SK-N-SH (cell line): ENCODE measurements at regions not wholly inside any gene's neighbourhood (a gene's known extent, or its start where the extent isn't known, plus 50 kb on each side); places are given as distances from the start of the nearest gene placed in this dataset.

ENCODE experiments used
- CTCF ChIA-PET: fragments of 300-600, 350-600 bp; formaldehyde crosslinking; extraction: SDS; loops from one replicate; lab custom pipeline; 2021; lab: Yijun Ruan, JAX
- POLR2A ChIA-PET: fragments of 350-600 bp; sonication (Branson Sonifier 250); formaldehyde crosslinking; extraction: SDS; loops from one replicate; lab custom pipeline; 2020; ENCODE audit warnings: antibody characterized with exemption, inconsistent platforms; lab: Yijun Ruan, JAX
- DNase-seq: peaks from one replicate; pipeline ENCODE4 v3.0.0; 2012
- H2AFZ ChIP-seq: fragments of 200-600 bp; sonication (generic); 2 replicates; pipeline ENCODE4 v1.8.1; 2016; ENCODE audit warnings: antibody characterized with exemption, mild to moderate bottlenecking, low read depth
- H3F3A ChIP-seq: fragments of 200-600 bp; sonication (generic); replicated peaks from 2 replicates; pipeline ENCODE3; 2016; ENCODE audit warnings: antibody characterized with exemption, mild to moderate bottlenecking; ENCODE audit not compliant: insufficient read depth
- H3K27ac ChIP-seq, 2 experiments: fragments of 200-500 bp in 1 of 2; fragments of 200-600 bp in 1 of 2; sonication (Bioruptor generic) in 1 of 2; sonication (generic), shearing (Covaris generic) in 1 of 2; 2 replicates each; pipeline versions ENCODE4 v1.5.1 to v1.6.1; 2014 to 2016; ENCODE audit warnings: low read depth in 2 of 2, inconsistent platforms in 1 of 2, low read length in 1 of 2, mild to moderate bottlenecking in 1 of 2, mixed read lengths in 1 of 2
- H3K27me3 ChIP-seq: fragments of 200-600 bp; sonication (generic), shearing (Covaris generic); 2 replicates; pipeline ENCODE4 v1.6.1; 2016; ENCODE audit warnings: mixed run types; ENCODE audit not compliant: insufficient read depth
- H3K36me3 ChIP-seq, 2 experiments: fragments of 200-500 bp in 1 of 2; fragments of 200-600 bp in 1 of 2; sonication (Bioruptor generic) in 1 of 2; sonication (generic) in 1 of 2; replicated peaks in 1 of 2; 2 replicates each; pipeline versions ENCODE3 to v1.5.1; 2014 to 2016; ENCODE audit warnings: low read length in 1 of 2, mild to moderate bottlenecking in 1 of 2; ENCODE audit not compliant: insufficient read depth in 2 of 2, control insufficient read depth in 1 of 2
- H3K4me1 ChIP-seq, 2 experiments: fragments of 200-500 bp in 1 of 2; fragments of 200-600 bp in 1 of 2; sonication (Bioruptor generic) in 1 of 2; sonication (generic), shearing (Covaris generic) in 1 of 2; 2 replicates each; pipeline versions ENCODE4 v1.5.1 to v1.6.1; 2014 to 2016; ENCODE audit warnings: low read depth in 1 of 2, low read length in 1 of 2, mixed run types in 1 of 2; ENCODE audit not compliant: insufficient read depth in 2 of 2, control insufficient read depth in 1 of 2
- H3K4me2 ChIP-seq: fragments of 200-600 bp; sonication (generic), shearing (Covaris generic); 2 replicates; pipeline ENCODE4 v1.6.1; 2017; ENCODE audit warnings: mixed run types
- H3K4me3 ChIP-seq, 2 experiments: fragments of 200-500 bp in 1 of 2; fragments of 200-600 bp in 1 of 2; sonication (Bioruptor generic) in 1 of 2; sonication (generic), shearing (Covaris generic) in 1 of 2; 2 replicates each; pipeline versions ENCODE4 v1.5.1 to v1.8.1; 2014 to 2016; ENCODE audit warnings: low read depth in 2 of 2, inconsistent platforms in 1 of 2, low read length in 1 of 2, mild to moderate bottlenecking in 1 of 2, mixed read lengths in 1 of 2, moderate library complexity in 1 of 2
- H3K79me2 ChIP-seq: fragments of 200-600 bp; sonication (generic); 2 replicates; pipeline ENCODE4 v1.8.1; 2017; ENCODE audit warnings: mild to moderate bottlenecking; ENCODE audit not compliant: insufficient read depth
- H3K9ac ChIP-seq: fragments of 200-600 bp; sonication (generic); 2 replicates; pipeline ENCODE4 v1.6.1; 2017; ENCODE audit warnings: mixed run types
- H3K9me2 ChIP-seq: fragments of 200-600 bp; sonication (generic); 2 replicates; pipeline ENCODE4 v1.6.1; 2017; ENCODE audit warnings: mixed run types
- H3K9me3 ChIP-seq: fragments of 200-600 bp; sonication (generic); 2 replicates; pipeline ENCODE4 v1.6.1; 2017; ENCODE audit warnings: mixed run types, mild to moderate bottlenecking, moderate library complexity
- H4K20me1 ChIP-seq: fragments of 200-600 bp; sonication (generic); 2 replicates; pipeline ENCODE4 v1.6.1; 2017; ENCODE audit warnings: mild to moderate bottlenecking, mixed run types; ENCODE audit not compliant: insufficient read depth
- EZH2phosphoT487 ChIP-seq: fragments of 200-600 bp; sonication (generic); IDR thresholded peaks from 2 replicates; pipeline ENCODE4 v1.6.1; 2017; ENCODE audit warnings: low read depth, mixed run types, mild to moderate bottlenecking, antibody characterized with exemption, moderate library complexity, borderline replicate concordance
- FOXJ3 ChIP-seq: sonication (generic); formaldehyde crosslinking; IDR thresholded peaks from 2 replicates; pipeline ENCODE4 v1.5.1; 2020; ENCODE audit warnings: mild to moderate bottlenecking, missing genetic modification reagents
- FOXM1 ChIP-seq: IDR thresholded peaks from 2 replicates; pipeline ENCODE4 v1.4.0; 2012; ENCODE audit warnings: low read depth, mild to moderate bottlenecking
- GABPA ChIP-seq: IDR thresholded peaks from 2 replicates; pipeline ENCODE4 v1.4.0; 2012; ENCODE audit warnings: low read depth, mild to moderate bottlenecking
- GATA2 ChIP-seq: sonication (generic); formaldehyde crosslinking; IDR thresholded peaks from 2 replicates; pipeline ENCODE4 v1.5.0; 2020; ENCODE audit warnings: mild to moderate bottlenecking, missing genetic modification reagents
- JUND ChIP-seq: IDR thresholded peaks from 2 replicates; pipeline ENCODE4 v1.4.0; 2012
- MEF2A ChIP-seq: IDR thresholded peaks from 2 replicates; pipeline ENCODE4 v1.4.0; 2012; ENCODE audit warnings: low read depth, borderline replicate concordance
- MXI1 ChIP-seq: IDR thresholded peaks from 2 replicates; pipeline ENCODE4 v1.6.1; 2012; ENCODE audit warnings: mild to moderate bottlenecking, low read depth, low read length, improper control_type of control experiment
- NFIC ChIP-seq: IDR thresholded peaks from 2 replicates; pipeline ENCODE4 v1.4.0; 2012; ENCODE audit warnings: borderline replicate concordance
- POLR2AphosphoS5 ChIP-seq: IDR thresholded peaks from 2 replicates; pipeline ENCODE4 v1.6.1; 2012; ENCODE audit warnings: low read depth, low read length
- RXRA ChIP-seq: IDR thresholded peaks from 2 replicates; pipeline ENCODE4 v1.4.0; 2012; ENCODE audit warnings: low read depth, mild to moderate bottlenecking, borderline replicate concordance
- SMC3 ChIP-seq: IDR thresholded peaks from 2 replicates; pipeline ENCODE4 v1.6.1; 2012; ENCODE audit warnings: low read depth, low read length, improper control_type of control experiment
- TCF12 ChIP-seq: IDR thresholded peaks from 2 replicates; pipeline ENCODE4 v1.4.0; 2012
- TEAD4 ChIP-seq: IDR thresholded peaks from 2 replicates; pipeline ENCODE4 v1.4.0; 2012; ENCODE audit warnings: mild to moderate bottlenecking, borderline replicate concordance; ENCODE audit not compliant: insufficient read depth
- TF ChIP-seq, protein P1 (sequence below): IDR thresholded peaks from 2 replicates; pipeline ENCODE4 v1.6.1; 2012; ENCODE audit warnings: mild to moderate bottlenecking, low read depth, low read length, moderate library complexity
- TF ChIP-seq, protein P2 (sequence below): fragments of 150-350 bp; IDR thresholded peaks from 2 replicates; pipeline ENCODE4 v1.6.1; 2017; ENCODE audit warnings: antibody characterized with exemption, low read length, low read depth, borderline replicate concordance
- TF ChIP-seq, protein P3 (sequence below): IDR thresholded peaks from 2 replicates; pipeline ENCODE4 v1.4.0; 2012; ENCODE audit warnings: low read depth, borderline replicate concordance
- TF ChIP-seq, protein P4 (sequence below): fragments of 150-350 bp; IDR thresholded peaks from 2 replicates; pipeline ENCODE4 v1.6.1; 2016; ENCODE audit warnings: mild to moderate bottlenecking, low read depth, low read length
- TF ChIP-seq, protein P5 (sequence below): IDR thresholded peaks from 2 replicates; pipeline ENCODE4 v1.4.0; 2012; ENCODE audit warnings: low read depth, borderline replicate concordance

DNA sequence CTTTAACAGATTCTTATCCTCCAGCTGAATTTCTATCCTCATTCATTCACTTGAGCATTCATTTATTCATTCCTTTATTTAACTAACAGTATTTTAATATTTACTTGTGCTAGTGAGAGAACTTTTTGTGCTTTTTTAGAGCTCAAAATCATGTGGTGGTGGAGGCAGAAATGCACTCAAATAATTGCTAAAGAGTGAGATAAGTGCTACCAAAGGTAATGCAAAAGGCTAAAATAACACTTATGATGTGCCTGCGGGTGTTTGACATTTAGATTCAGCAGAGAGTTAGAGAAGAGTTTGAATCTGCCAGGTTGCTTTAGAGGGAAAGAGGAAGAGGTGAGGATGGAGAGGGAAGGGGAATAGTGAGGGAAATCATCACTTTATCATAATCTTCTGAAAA, 431.5 kb upstream of the EDIL3 start (continued):
- TF ChIP-seq, protein P1, sequence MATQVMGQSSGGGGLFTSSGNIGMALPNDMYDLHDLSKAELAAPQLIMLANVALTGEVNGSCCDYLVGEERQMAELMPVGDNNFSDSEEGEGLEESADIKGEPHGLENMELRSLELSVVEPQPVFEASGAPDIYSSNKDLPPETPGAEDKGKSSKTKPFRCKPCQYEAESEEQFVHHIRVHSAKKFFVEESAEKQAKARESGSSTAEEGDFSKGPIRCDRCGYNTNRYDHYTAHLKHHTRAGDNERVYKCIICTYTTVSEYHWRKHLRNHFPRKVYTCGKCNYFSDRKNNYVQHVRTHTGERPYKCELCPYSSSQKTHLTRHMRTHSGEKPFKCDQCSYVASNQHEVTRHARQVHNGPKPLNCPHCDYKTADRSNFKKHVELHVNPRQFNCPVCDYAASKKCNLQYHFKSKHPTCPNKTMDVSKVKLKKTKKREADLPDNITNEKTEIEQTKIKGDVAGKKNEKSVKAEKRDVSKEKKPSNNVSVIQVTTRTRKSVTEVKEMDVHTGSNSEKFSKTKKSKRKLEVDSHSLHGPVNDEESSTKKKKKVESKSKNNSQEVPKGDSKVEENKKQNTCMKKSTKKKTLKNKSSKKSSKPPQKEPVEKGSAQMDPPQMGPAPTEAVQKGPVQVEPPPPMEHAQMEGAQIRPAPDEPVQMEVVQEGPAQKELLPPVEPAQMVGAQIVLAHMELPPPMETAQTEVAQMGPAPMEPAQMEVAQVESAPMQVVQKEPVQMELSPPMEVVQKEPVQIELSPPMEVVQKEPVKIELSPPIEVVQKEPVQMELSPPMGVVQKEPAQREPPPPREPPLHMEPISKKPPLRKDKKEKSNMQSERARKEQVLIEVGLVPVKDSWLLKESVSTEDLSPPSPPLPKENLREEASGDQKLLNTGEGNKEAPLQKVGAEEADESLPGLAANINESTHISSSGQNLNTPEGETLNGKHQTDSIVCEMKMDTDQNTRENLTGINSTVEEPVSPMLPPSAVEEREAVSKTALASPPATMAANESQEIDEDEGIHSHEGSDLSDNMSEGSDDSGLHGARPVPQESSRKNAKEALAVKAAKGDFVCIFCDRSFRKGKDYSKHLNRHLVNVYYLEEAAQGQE: no peak

DNA sequence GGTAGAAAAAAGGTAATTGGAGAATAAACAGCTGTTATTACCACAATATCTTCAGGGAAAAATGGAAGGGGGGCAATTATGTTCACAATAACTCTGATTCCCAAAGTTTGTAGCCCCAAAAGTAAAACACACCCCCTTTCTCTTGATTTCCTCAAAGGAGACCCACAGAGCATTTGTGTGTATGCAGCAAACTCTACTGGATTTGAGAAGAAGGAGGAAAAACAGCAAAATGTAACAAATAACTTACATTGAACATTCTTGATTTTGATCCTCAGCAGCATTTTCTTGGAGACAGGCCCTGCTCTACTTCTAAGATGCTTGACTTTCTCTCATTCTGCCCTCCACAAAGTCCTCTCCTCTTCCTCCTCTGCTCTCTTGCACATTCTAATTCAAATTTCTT, 420.8 kb upstream of the EDIL3 start:
- no peak overlapping the region for H3K4me2 ChIP-seq
- ChIA-PET CTCF (no interaction called here), POLR2A (no interaction called here)

More for the DNA sequence above, 420.8 kb upstream of the EDIL3 start:
- Histone ChIP-seq H3K27me3 (no peaks in the 10 kb centered on the region), H3F3A (no peaks in the 10 kb centered on the region), H3K9ac (no peak overlapping the region), H3K9me3 (no peaks in the 10 kb centered on the region), H3K4me3 (no peak overlapping the region), H4K20me1 (no peaks in the 10 kb centered on the region), H3K27ac (no peak overlapping the region), H3K4me1 (no peaks in the 10 kb centered on the region), H3K79me2 (no peaks in the 10 kb centered on the region), H2AFZ (no peak overlapping the region), H3K36me3 (no peaks in the 10 kb centered on the region), H3K9me2 (no peaks in the 10 kb centered on the region)
- DNase-seq: no peak
- TF ChIP-seq GABPA: no peak
- no peak for TF ChIP-seq MEF2A
- no peak for TF ChIP-seq EZH2phosphoT487
- no peak for TF ChIP-seq TCF12
- TF ChIP-seq, protein P2, sequence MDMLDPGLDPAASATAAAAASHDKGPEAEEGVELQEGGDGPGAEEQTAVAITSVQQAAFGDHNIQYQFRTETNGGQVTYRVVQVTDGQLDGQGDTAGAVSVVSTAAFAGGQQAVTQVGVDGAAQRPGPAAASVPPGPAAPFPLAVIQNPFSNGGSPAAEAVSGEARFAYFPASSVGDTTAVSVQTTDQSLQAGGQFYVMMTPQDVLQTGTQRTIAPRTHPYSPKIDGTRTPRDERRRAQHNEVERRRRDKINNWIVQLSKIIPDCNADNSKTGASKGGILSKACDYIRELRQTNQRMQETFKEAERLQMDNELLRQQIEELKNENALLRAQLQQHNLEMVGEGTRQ: no peak
- TF ChIP-seq POLR2AphosphoS5: no peak
- no peak for TF ChIP-seq TEAD4
- no peak for TF ChIP-seq GATA2
- no peak for TF ChIP-seq RXRA
- TF ChIP-seq, protein P3, sequence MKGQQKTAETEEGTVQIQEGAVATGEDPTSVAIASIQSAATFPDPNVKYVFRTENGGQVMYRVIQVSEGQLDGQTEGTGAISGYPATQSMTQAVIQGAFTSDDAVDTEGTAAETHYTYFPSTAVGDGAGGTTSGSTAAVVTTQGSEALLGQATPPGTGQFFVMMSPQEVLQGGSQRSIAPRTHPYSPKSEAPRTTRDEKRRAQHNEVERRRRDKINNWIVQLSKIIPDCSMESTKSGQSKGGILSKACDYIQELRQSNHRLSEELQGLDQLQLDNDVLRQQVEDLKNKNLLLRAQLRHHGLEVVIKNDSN: no peak
- TF ChIP-seq, protein P4, sequence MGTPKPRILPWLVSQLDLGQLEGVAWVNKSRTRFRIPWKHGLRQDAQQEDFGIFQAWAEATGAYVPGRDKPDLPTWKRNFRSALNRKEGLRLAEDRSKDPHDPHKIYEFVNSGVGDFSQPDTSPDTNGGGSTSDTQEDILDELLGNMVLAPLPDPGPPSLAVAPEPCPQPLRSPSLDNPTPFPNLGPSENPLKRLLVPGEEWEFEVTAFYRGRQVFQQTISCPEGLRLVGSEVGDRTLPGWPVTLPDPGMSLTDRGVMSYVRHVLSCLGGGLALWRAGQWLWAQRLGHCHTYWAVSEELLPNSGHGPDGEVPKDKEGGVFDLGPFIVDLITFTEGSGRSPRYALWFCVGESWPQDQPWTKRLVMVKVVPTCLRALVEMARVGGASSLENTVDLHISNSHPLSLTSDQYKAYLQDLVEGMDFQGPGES: no peak
- no peak for TF ChIP-seq NFIC
- TF ChIP-seq JUND: no peak
- no peak for TF ChIP-seq SMC3
- no peak for TF ChIP-seq FOXJ3 (CRISPR knock-in tag)
- TF ChIP-seq, protein P5, sequence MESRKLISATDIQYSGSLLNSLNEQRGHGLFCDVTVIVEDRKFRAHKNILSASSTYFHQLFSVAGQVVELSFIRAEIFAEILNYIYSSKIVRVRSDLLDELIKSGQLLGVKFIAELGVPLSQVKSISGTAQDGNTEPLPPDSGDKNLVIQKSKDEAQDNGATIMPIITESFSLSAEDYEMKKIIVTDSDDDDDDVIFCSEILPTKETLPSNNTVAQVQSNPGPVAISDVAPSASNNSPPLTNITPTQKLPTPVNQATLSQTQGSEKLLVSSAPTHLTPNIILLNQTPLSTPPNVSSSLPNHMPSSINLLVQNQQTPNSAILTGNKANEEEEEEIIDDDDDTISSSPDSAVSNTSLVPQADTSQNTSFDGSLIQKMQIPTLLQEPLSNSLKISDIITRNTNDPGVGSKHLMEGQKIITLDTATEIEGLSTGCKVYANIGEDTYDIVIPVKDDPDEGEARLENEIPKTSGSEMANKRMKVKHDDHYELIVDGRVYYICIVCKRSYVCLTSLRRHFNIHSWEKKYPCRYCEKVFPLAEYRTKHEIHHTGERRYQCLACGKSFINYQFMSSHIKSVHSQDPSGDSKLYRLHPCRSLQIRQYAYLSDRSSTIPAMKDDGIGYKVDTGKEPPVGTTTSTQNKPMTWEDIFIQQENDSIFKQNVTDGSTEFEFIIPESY: no peak
- no peak for TF ChIP-seq MXI1
- TF ChIP-seq FOXM1: no peak
